ENCODE measurements at regions not wholly inside any gene's neighbourhood (a gene's known extent, or its start where the extent isn't known, plus 50 kb on each side); places are given as distances from the start of the nearest gene placed in this dataset.

GRCh38 chr2:217276433-217276832, 416.6 kb upstream of the TNP1 start:
- no peak overlapping the region for H3K27ac ChIP-seq (ENCODE audit: low read depth in 1 of 2, low read length in 1 of 2)
- ATAC-seq (ENCODE audit: insufficient read depth, low FRiP score) (no peak), DNase-seq (no peak)
- WGBS, 2 donors: 89 to 91% methylated on average over 4 of the region's 4 CpGs
- no peaks in the 10 kb centered on the region for H3K9me3 ChIP-seq (ENCODE audit: control insufficient read depth in 4 of 4, insufficient read depth in 3 of 4, low read length in 3 of 4)
- H3K4me1 ChIP-seq (ENCODE audit: control insufficient read depth in 5 of 5, insufficient read depth in 5 of 5, low read length in 5 of 5): no peaks in the 10 kb centered on the region
- no peaks in the 10 kb centered on the region for H3K36me3 ChIP-seq (ENCODE audit: control insufficient read depth in 4 of 4, insufficient read depth in 4 of 4, low read length in 4 of 4)
- no peak overlapping the region for H3K4me3 ChIP-seq
- no peak overlapping the region for H3K9ac ChIP-seq (ENCODE audit: insufficient read depth in 1 of 2, low read length in 2 of 2)
- H3K27me3 ChIP-seq (ENCODE audit: control insufficient read depth in 3 of 3, insufficient read depth in 3 of 3, low read length in 2 of 3): no peaks in the 10 kb centered on the region
- TF ChIP-seq CTCF (IDR thresholded peaks at IDR 0.05; ENCODE audit: control extremely low read depth, extremely low read depth): no peak

GRCh38 chr2:217275091-217275490, 415.2 kb upstream of the TNP1 start:
- DNase-seq (no peak), ATAC-seq (ENCODE audit: insufficient read depth, low FRiP score) (no peak)
- H3K27ac ChIP-seq (ENCODE audit: low read depth in 1 of 2, low read length in 1 of 2): no peak overlapping the region
- no peak overlapping the region for H3K4me3 ChIP-seq
- H3K4me1 ChIP-seq (ENCODE audit: control insufficient read depth in 5 of 5, insufficient read depth in 5 of 5, low read length in 5 of 5): peaks cover 0 to 3% (median 1%) of the 10 kb centered on the region in 5 donors
- 73 to 88% methylated on average over 5 of the region's 5 CpGs for WGBS, 2 donors
- H3K9ac ChIP-seq (ENCODE audit: insufficient read depth in 1 of 2, low read length in 2 of 2): no peak overlapping the region
- no peak for TF ChIP-seq CTCF (IDR thresholded peaks at IDR 0.05; ENCODE audit: control extremely low read depth, extremely low read depth)
- H3K9me3 ChIP-seq (ENCODE audit: control insufficient read depth in 4 of 4, insufficient read depth in 3 of 4, low read length in 3 of 4): no peaks in the 10 kb centered on the region
- H3K36me3 ChIP-seq (ENCODE audit: control insufficient read depth in 4 of 4, insufficient read depth in 4 of 4, low read length in 4 of 4): no peaks in the 10 kb centered on the region
- no peaks in the 10 kb centered on the region for H3K27me3 ChIP-seq (ENCODE audit: control insufficient read depth in 3 of 3, insufficient read depth in 3 of 3, low read length in 2 of 3)

- H3K4me1 ChIP-seq (ENCODE audit: control insufficient read depth in 5 of 5, insufficient read depth in 5 of 5, low read length in 5 of 5): peaks cover 0 to 8% (median 4%) of the 10 kb centered on the region in 5 donors
- no peaks in the 10 kb centered on the region for H3K9me3 ChIP-seq (ENCODE audit: control insufficient read depth in 4 of 4, insufficient read depth in 3 of 4, low read length in 3 of 4)
- H3K36me3 ChIP-seq (ENCODE audit: control insufficient read depth in 4 of 4, insufficient read depth in 4 of 4, low read length in 4 of 4): no peaks in the 10 kb centered on the region
- 78 to 86% methylated on average over 4 of the region's 4 CpGs for WGBS, 2 donors
- H3K27ac ChIP-seq (ENCODE audit: low read depth in 1 of 2, low read length in 1 of 2): no peak overlapping the region
- H3K4me3 ChIP-seq: no peak overlapping the region
- DNase-seq (no peak), ATAC-seq (ENCODE audit: insufficient read depth, low FRiP score) (no peak)
- H3K27me3 ChIP-seq (ENCODE audit: control insufficient read depth in 3 of 3, insufficient read depth in 3 of 3, low read length in 2 of 3): no peaks in the 10 kb centered on the region
- no peak for TF ChIP-seq CTCF (IDR thresholded peaks at IDR 0.05; ENCODE audit: control extremely low read depth, extremely low read depth)
- no peak overlapping the region for H3K9ac ChIP-seq (ENCODE audit: insufficient read depth in 1 of 2, low read length in 2 of 2)
Observed at GRCh38 chr2:217274578-217274977, 414.7 kb upstream of the TNP1 start.

GRCh38 chr2:217273851-217274250, 414.0 kb upstream of the TNP1 start:
- no peaks in the 10 kb centered on the region for H3K27me3 ChIP-seq (ENCODE audit: control insufficient read depth in 3 of 3, insufficient read depth in 3 of 3, low read length in 2 of 3)
- H3K36me3 ChIP-seq (ENCODE audit: control insufficient read depth in 4 of 4, insufficient read depth in 4 of 4, low read length in 4 of 4): no peaks in the 10 kb centered on the region
- no peak for ATAC-seq (ENCODE audit: insufficient read depth, low FRiP score)
- H3K9me3 ChIP-seq (ENCODE audit: control insufficient read depth in 4 of 4, insufficient read depth in 3 of 4, low read length in 3 of 4): peaks cover 0 to 1% (median 0%) of the 10 kb centered on the region in 4 donors
- no peak for DNase-seq
- peaks cover 0 to 13% (median 4%) of the 10 kb centered on the region in 5 donors for H3K4me1 ChIP-seq (ENCODE audit: control insufficient read depth in 5 of 5, insufficient read depth in 5 of 5, low read length in 5 of 5)
- no peak overlapping the region for H3K9ac ChIP-seq (ENCODE audit: insufficient read depth in 1 of 2, low read length in 2 of 2)
- no peak overlapping the region for H3K4me3 ChIP-seq
- H3K27ac ChIP-seq (ENCODE audit: low read depth in 1 of 2, low read length in 1 of 2): no peak overlapping the region
- WGBS, 2 donors: 75 to 92% methylated on average over 2 of the region's 2 CpGs
- no peak for TF ChIP-seq CTCF (IDR thresholded peaks at IDR 0.05; ENCODE audit: control extremely low read depth, extremely low read depth)
